ENCODE measurements at regions not wholly inside any gene's neighbourhood (a gene's known extent, or its start where the extent isn't known, plus 50 kb on each side); places are given as distances from the start of the nearest gene placed in this dataset.

DNA sequence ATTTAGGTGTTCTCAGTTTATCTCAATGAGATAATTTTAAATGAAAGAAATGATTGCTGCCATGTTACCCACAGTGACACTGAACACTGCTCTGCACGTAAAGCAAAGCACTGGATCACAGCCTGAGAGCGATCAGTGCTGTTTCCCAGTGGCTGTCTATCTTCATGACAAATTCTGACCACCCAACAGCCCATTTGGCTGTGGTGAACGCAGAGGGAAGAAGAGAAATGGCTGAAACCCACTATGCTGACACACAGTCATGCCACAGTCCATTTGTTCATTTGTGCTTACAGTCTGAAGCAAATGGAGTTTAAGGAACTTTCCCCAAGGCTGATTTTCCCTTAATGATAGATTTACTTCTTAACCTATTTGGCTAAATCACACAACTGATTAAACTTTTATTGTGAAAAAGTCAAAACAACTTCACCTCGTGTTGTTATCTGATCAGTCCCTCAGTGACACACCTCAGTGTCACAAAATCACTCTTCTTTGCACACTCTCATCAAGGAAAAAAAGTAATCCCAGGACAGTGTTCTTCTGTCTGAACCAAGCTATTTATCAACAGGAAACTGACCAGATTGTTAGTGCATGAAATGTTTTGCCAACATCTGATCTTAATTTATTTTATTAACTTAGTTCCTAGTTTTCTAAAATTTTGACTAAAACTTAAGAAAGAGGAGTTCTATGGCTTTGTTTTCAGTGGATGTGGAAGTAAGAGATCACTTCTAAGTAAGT lies 225.1 kb downstream of the TBX18 start:
- TF ChIP-seq, protein P1, sequence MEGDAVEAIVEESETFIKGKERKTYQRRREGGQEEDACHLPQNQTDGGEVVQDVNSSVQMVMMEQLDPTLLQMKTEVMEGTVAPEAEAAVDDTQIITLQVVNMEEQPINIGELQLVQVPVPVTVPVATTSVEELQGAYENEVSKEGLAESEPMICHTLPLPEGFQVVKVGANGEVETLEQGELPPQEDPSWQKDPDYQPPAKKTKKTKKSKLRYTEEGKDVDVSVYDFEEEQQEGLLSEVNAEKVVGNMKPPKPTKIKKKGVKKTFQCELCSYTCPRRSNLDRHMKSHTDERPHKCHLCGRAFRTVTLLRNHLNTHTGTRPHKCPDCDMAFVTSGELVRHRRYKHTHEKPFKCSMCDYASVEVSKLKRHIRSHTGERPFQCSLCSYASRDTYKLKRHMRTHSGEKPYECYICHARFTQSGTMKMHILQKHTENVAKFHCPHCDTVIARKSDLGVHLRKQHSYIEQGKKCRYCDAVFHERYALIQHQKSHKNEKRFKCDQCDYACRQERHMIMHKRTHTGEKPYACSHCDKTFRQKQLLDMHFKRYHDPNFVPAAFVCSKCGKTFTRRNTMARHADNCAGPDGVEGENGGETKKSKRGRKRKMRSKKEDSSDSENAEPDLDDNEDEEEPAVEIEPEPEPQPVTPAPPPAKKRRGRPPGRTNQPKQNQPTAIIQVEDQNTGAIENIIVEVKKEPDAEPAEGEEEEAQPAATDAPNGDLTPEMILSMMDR (IDR thresholded peaks at IDR 0.05; ENCODE audit: insufficient read depth, low read length, missing control alignments) = no peak
- DNase-seq (ENCODE audit: low read depth, low spot score) = no peak
- ChIA-PET POLR2A (no interaction called here), CTCF (no interaction called here)
- no peak overlapping the region for H3K4me3 ChIP-seq (ENCODE audit: low read depth, low read length)

DNA sequence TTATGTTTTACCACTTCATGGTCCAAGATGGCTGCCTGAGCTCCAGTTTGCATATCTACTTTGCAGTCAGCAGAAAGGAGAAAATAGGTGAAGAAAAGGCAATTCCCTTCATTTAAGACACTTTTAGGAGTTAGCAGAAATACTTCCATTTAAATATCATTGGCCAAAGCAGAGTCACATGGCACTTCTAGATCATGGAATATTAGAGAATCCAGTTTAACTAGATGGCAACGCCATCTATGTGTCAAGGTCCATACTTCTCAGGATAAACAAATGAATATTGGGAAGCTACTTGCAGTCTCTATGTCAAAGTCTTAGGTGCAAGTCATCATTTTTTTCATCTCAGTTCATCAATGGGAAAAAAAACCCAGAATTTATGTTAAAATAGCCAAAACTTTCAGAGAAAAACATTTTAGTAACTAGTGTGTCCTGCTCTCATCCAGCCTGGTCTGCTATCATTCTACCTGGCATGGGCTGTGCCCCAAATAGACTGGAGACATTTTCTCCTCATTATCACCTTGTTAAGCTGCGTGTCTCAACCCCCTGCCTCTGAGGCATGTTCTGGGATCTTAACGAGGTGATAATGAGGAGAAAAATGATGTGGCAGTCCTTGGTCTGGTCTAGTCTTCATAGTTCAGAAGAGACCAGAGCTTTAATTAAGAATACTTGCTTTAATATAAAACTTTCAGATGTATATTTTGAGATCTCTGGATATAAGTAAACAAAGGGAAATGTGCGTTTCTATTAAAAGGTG lies 227.3 kb downstream of the TBX18 start:
- TF ChIP-seq, protein P1 (IDR thresholded peaks at IDR 0.05; ENCODE audit: insufficient read depth, low read length, missing control alignments) = no peak
- POLR2A ChIA-PET = no interaction called here
- no peak overlapping the region for H3K4me3 ChIP-seq (ENCODE audit: low read depth, low read length)
- CTCF ChIA-PET = interaction anchor here (1.0 to 1.2 kb wide), 2 partner anchors 8 to 19 kb away, joined by 3 read pairs; no protein-coding TSS in a partner anchor
- DNase-seq (ENCODE audit: low read depth, low spot score) = no peak

DNA sequence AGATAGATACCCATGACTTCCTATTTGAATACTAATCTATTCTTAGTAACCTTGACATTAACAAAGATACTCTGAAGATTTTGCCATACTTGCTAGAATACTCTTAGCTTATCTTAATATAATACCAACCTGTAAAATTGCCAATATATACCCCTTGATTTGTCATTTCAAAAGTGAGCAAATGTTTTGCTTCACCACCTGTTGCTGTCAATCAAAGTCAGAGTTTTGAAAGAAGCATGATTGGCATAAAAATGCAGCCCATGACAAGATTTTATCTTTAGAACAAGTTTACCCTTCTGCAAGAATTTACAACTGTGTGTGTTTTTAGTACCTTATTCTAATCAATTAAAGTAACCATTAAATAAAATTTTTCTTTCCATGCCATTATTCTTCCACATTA lies 236.2 kb downstream of the TBX18 start:
- TF ChIP-seq, protein P1 (IDR thresholded peaks at IDR 0.05; ENCODE audit: insufficient read depth, low read length, missing control alignments) = no peak
- no peak overlapping the region for H3K4me3 ChIP-seq (ENCODE audit: low read depth, low read length)
- ChIA-PET POLR2A (no interaction called here), CTCF (no interaction called here)
- DNase-seq (ENCODE audit: low read depth, low spot score) = no peak

DNA sequence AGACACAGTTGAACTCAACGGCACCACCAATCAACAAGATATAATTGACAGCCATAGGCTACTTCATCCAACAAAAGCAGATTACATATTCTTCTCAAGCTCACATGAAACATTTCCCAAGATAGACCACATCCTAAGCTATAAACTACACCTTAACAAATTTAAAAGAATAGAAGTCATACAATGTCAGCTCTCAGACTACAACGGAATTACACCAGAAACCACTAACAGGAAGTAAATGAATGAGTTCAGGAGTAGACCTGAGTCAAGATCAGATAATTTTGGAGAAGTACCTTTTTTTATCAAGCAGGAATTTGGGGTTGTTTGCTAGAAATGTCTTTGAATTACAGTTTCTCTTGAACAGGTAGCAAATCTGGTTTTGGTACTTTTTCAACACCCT lies 237.8 kb downstream of the TBX18 start:
- DNase-seq (ENCODE audit: low read depth, low spot score) = no peak
- ChIA-PET CTCF (no interaction called here), POLR2A (no interaction called here)
- no peak overlapping the region for H3K4me3 ChIP-seq (ENCODE audit: low read depth, low read length)
- TF ChIP-seq, protein P1 (IDR thresholded peaks at IDR 0.05; ENCODE audit: insufficient read depth, low read length, missing control alignments) = no peak

DNA sequence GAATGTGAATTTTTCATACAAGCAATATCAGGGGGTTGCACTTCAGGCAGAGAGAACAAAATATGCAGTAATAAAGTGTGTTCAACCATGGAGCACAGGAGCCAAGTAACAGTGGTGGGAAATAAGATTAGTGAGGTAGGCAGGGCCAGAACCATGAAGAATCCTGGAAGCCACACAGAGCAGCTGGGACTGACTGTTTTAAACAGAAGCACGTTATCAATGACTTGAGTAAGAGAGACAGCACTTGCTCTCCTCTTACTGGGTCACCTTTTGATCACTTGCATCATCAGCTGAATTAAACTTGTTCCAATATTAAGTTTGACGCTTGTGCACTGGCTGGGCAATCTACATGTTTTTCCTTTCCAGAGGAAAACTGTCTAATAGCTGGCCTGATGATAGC lies 238.5 kb downstream of the TBX18 start:
- TF ChIP-seq, protein P1 (IDR thresholded peaks at IDR 0.05; ENCODE audit: insufficient read depth, low read length, missing control alignments) = no peak
- no peak overlapping the region for H3K4me3 ChIP-seq (ENCODE audit: low read depth, low read length)
- CTCF ChIA-PET = no interaction called here
- POLR2A ChIA-PET = no interaction called here
- DNase-seq (ENCODE audit: low read depth, low spot score) = no peak

DNA sequence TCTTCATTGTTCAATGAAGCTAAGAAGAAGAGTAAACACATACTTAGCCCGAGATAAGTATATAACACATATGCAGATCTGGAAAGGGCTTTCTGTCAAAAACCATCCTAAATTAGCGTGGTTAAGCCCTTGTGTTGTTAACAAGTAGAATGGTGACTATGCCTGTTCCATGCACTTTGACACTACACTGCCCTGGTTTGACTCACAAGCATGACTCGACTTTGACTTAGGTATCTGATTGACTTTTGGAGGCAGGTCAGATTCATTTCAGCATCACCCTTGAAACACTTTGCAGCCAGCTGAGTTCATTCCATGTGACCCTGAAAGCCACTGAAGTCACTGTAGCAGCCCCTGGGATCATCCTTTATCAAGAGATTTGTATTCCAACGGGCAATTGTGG lies 239.8 kb downstream of the TBX18 start:
- TF ChIP-seq, protein P1 (IDR thresholded peaks at IDR 0.05; ENCODE audit: insufficient read depth, low read length, missing control alignments) = no peak
- DNase-seq (ENCODE audit: low read depth, low spot score) = no peak
- ChIA-PET CTCF (interaction anchor here (1.3 kb wide), 1 partner anchor 10 kb away, joined by 3 read pairs; no protein-coding TSS in a partner anchor), POLR2A (no interaction called here)
- no peak overlapping the region for H3K4me3 ChIP-seq (ENCODE audit: low read depth, low read length)

Measured in AG04449 (cell line).